ENCODE measurements at regions not wholly inside any gene's neighbourhood (a gene's known extent, or its start where the extent isn't known, plus 50 kb on each side); places are given as distances from the start of the nearest gene placed in this dataset.

GRCh38 chr2:529852-530251 is 147.4 kb downstream of the TMEM18 start:
- TF ChIP-seq FOXM1 (IDR thresholded peaks at IDR 0.05; ENCODE audit: borderline replicate concordance) (no peak), TARDBP (IDR thresholded peaks at IDR 0.05) (no peak), ELF4 (IDR thresholded peaks at IDR 0.05) (no peak), ZNF384 (IDR thresholded peaks at IDR 0.05) (no peak), SP1 (IDR thresholded peaks at IDR 0.05) (no peak), NFRKB (IDR thresholded peaks at IDR 0.05) (no peak), HDGF (IDR thresholded peaks at IDR 0.05; ENCODE audit: borderline replicate concordance) (no peak)
- TF ChIP-seq, protein P1, sequence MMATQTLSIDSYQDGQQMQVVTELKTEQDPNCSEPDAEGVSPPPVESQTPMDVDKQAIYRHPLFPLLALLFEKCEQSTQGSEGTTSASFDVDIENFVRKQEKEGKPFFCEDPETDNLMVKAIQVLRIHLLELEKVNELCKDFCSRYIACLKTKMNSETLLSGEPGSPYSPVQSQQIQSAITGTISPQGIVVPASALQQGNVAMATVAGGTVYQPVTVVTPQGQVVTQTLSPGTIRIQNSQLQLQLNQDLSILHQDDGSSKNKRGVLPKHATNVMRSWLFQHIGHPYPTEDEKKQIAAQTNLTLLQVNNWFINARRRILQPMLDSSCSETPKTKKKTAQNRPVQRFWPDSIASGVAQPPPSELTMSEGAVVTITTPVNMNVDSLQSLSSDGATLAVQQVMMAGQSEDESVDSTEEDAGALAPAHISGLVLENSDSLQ (IDR thresholded peaks at IDR 0.05) = no peak

Data from HEK293T (cell line).